HL-60 (cell line): ENCODE measurements at regions not wholly inside any gene's neighbourhood (a gene's known extent, or its start where the extent isn't known, plus 50 kb on each side); places are given as distances from the start of the nearest gene placed in this dataset.

Source experiments
- DNase-seq, 2 experiments: peaks; one replicate each; pipeline ENCODE4 v3.0.0-alpha.2; 2010 to 2020; ENCODE audit warnings: low read depth in 1 of 2, low spot score in 1 of 2
- H3K27ac ChIP-seq: fragments of 250-450 bp; sonication (Bioruptor Pico); replicated peaks from 2 replicates; pipeline ENCODE4 v1.5.1; 2020; ENCODE audit warnings: mild to moderate bottlenecking, moderate library complexity
- H3K27me3 ChIP-seq: fragments of 250-450 bp; sonication (Bioruptor Pico); 2 replicates; pipeline ENCODE4 v1.5.1; 2021; ENCODE audit warnings: mild to moderate bottlenecking, moderate library complexity; ENCODE audit not compliant: insufficient read depth, poor library complexity, severe bottlenecking
- H3K4me3 ChIP-seq: replicated peaks from 2 replicates; pipeline ENCODE4 v1.5.1; 2011; ENCODE audit warnings: mild to moderate bottlenecking, control low read depth, low read length; ENCODE audit not compliant: insufficient read depth
- GABPA ChIP-seq: IDR thresholded peaks from 2 replicates; pipeline ENCODE4 v1.6.1; 2012; ENCODE audit warnings: low read depth
- POLR2AphosphoS5 ChIP-seq: IDR thresholded peaks from 2 replicates; pipeline ENCODE4 v1.6.1; 2012; ENCODE audit warnings: low read depth
- SPI1 ChIP-seq: IDR thresholded peaks from 2 replicates; pipeline ENCODE4 v1.6.1; 2012; ENCODE audit warnings: low read depth, mild to moderate bottlenecking, borderline replicate concordance
- TF ChIP-seq, protein P1 (sequence below): IDR thresholded peaks from one replicate; pipeline ENCODE4 v1.5.1; 2011; ENCODE audit warnings: low read length, control low read depth, inconsistent platforms; ENCODE audit not compliant: insufficient read depth
- TF ChIP-seq, protein P2 (sequence below): IDR thresholded peaks from 2 replicates; pipeline ENCODE4 v1.6.1; 2012; ENCODE audit warnings: low read depth; ENCODE audit not compliant: insufficient replicate concordance

DNA sequence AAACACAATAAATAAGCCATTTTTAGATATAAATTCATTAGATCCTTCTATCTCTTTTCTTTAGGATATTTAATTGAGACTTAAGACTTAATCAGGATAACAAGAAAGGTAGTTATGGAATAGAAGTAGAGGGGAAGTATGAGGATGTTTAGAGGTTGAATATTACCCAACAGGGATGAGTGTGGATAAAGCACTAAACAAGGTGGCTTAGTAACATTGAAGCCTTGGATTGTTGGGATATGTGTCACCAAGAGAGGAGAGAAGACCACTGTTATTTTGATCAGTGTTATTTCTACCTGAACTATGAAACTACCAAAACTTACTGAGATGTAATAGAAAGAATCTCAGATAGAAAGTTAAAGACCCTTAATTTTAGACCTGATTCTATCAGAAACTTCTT is 405.7 kb downstream of the PIK3C3 start:
- Histone ChIP-seq H3K27ac (no peak overlapping the region), H3K4me3 (no peak overlapping the region), H3K27me3 (no peaks in the 10 kb centered on the region)
- TF ChIP-seq SPI1 = no peak
- TF ChIP-seq, protein P1, sequence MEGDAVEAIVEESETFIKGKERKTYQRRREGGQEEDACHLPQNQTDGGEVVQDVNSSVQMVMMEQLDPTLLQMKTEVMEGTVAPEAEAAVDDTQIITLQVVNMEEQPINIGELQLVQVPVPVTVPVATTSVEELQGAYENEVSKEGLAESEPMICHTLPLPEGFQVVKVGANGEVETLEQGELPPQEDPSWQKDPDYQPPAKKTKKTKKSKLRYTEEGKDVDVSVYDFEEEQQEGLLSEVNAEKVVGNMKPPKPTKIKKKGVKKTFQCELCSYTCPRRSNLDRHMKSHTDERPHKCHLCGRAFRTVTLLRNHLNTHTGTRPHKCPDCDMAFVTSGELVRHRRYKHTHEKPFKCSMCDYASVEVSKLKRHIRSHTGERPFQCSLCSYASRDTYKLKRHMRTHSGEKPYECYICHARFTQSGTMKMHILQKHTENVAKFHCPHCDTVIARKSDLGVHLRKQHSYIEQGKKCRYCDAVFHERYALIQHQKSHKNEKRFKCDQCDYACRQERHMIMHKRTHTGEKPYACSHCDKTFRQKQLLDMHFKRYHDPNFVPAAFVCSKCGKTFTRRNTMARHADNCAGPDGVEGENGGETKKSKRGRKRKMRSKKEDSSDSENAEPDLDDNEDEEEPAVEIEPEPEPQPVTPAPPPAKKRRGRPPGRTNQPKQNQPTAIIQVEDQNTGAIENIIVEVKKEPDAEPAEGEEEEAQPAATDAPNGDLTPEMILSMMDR = no peak
- no peak for TF ChIP-seq GABPA
- TF ChIP-seq POLR2AphosphoS5 = no peak
- TF ChIP-seq, protein P2, sequence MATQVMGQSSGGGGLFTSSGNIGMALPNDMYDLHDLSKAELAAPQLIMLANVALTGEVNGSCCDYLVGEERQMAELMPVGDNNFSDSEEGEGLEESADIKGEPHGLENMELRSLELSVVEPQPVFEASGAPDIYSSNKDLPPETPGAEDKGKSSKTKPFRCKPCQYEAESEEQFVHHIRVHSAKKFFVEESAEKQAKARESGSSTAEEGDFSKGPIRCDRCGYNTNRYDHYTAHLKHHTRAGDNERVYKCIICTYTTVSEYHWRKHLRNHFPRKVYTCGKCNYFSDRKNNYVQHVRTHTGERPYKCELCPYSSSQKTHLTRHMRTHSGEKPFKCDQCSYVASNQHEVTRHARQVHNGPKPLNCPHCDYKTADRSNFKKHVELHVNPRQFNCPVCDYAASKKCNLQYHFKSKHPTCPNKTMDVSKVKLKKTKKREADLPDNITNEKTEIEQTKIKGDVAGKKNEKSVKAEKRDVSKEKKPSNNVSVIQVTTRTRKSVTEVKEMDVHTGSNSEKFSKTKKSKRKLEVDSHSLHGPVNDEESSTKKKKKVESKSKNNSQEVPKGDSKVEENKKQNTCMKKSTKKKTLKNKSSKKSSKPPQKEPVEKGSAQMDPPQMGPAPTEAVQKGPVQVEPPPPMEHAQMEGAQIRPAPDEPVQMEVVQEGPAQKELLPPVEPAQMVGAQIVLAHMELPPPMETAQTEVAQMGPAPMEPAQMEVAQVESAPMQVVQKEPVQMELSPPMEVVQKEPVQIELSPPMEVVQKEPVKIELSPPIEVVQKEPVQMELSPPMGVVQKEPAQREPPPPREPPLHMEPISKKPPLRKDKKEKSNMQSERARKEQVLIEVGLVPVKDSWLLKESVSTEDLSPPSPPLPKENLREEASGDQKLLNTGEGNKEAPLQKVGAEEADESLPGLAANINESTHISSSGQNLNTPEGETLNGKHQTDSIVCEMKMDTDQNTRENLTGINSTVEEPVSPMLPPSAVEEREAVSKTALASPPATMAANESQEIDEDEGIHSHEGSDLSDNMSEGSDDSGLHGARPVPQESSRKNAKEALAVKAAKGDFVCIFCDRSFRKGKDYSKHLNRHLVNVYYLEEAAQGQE = no peak
- no peak for DNase-seq

- Histone ChIP-seq H3K27me3 (no peaks in the 10 kb centered on the region), H3K4me3 (no peak overlapping the region), H3K27ac (no peak overlapping the region)
- TF ChIP-seq, protein P2 = no peak
- TF ChIP-seq GABPA (no peak), POLR2AphosphoS5 (no peak), SPI1 (no peak)
- TF ChIP-seq, protein P1 = no peak
- no peak for DNase-seq
Measured at GRCh38 chr18:42363446-42364441, 408.7 kb downstream of the PIK3C3 start.

DNA sequence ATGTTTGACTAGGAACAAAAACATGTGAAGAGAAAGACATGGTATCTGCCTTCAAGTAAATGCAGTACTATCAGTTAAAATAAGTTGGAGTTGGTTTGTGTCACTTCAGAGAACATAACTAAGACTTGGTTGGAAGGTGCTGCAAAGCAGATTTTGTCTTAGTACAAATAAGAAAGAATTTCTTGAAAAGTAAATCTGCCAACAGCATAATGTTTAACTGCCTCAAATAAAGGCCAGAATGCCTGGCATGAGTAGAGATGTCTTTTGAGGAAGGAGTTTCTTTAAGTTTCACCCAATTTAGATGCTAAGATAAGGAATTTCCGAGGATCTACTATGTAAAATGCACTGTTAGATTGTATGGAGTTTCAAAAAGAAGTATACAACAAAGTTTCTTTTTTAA is 409.7 kb downstream of the PIK3C3 start:
- TF ChIP-seq, protein P1 = no peak
- TF ChIP-seq, protein P2 = no peak
- TF ChIP-seq SPI1 (no peak), GABPA (no peak), POLR2AphosphoS5 (no peak)

More for the DNA sequence above, 409.7 kb downstream of the PIK3C3 start:
- Histone ChIP-seq H3K27me3 (no peaks in the 10 kb centered on the region), H3K4me3 (no peak overlapping the region), H3K27ac (no peak overlapping the region)
- no peak for DNase-seq
